ENCODE measurements at regions not wholly inside any gene's neighbourhood (a gene's known extent, or its start where the extent isn't known, plus 50 kb on each side); places are given as distances from the start of the nearest gene placed in this dataset.

DNA sequence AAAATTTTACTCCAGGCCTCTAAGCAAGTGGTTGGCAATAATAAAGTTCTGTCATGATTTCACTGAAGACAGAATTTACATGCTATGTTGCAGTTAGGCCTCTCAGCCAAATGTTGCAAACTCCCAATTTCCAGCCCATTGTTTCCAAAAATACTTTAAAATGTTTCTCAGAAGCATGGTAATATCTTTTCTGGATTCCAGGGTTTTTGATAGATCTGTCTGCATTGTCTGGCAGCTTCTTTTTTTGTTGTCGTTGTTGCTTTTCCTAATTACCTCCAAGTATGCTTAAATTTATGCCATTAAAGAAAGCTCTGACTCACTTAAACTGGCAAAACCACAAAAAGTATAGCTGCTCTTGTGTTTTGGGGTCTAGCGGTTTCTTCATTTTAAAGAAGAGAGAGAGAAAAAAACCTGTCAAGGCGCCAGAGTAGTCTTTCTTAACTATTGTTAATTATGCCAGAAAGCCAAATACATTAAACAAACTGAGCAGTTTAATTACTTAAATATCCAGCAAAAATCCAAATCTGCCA lies 97.0 kb downstream of the AGTR2 start:
- no CpG with 5 or more reads among the region's 3 CpGs for WGBS, 2 experiments (ENCODE audit: insufficient coverage in 2 of 2)
- H3K4me1 ChIP-seq (ENCODE audit: control insufficient read depth, insufficient read depth, low read length, poor library complexity, severe bottlenecking): peaks cover 3% of the 10 kb centered on the region

DNA sequence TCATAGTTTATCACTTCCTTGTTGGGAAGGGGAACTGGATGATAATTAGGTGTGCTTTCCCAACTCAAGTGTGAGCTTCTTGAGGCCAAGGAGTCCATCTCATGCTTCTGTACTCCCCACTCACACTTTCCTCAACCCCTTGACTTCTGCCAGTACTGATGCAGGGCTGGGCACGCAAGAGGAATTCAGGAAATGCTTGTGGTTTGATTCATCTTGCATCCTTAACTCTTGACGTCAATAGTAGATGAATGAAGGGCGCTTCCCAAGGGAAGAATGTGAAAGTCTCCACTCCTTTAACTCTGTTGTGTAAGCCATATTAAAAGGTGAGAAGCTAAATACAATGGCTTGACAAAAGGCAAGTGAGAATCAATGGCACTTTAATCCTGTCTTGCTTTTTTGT lies 101.8 kb downstream of the AGTR2 start:
- WGBS, 2 experiments (ENCODE audit: insufficient coverage in 2 of 2): no CpG with 5 or more reads among the region's 3 CpGs
- peak overlapping the region; percentile 45 for H3K27ac ChIP-seq (ENCODE audit: low read depth, low read length, severe bottlenecking)
- no peak overlapping the region for H3K4me3 ChIP-seq (ENCODE audit: extremely low read depth, insufficient read depth, low read length, poor library complexity, severe bottlenecking)
- peaks cover 7% of the 10 kb centered on the region for H3K4me1 ChIP-seq (ENCODE audit: control insufficient read depth, insufficient read depth, low read length, poor library complexity, severe bottlenecking)
- no peaks in the 10 kb centered on the region for H3K9me3 ChIP-seq (ENCODE audit: control insufficient read depth, low read length)
- no peaks in the 10 kb centered on the region for H3K36me3 ChIP-seq (ENCODE audit: control insufficient read depth, insufficient read depth, low read length)

More for the DNA sequence above, 97.0 kb downstream of the AGTR2 start:
- no peak overlapping the region for H3K27ac ChIP-seq (ENCODE audit: low read depth, low read length, severe bottlenecking)
- no peaks in the 10 kb centered on the region for H3K36me3 ChIP-seq (ENCODE audit: control insufficient read depth, insufficient read depth, low read length)
- H3K4me3 ChIP-seq (ENCODE audit: extremely low read depth, insufficient read depth, low read length, poor library complexity, severe bottlenecking): no peak overlapping the region
- H3K9me3 ChIP-seq (ENCODE audit: control insufficient read depth, low read length): no peaks in the 10 kb centered on the region

DNA sequence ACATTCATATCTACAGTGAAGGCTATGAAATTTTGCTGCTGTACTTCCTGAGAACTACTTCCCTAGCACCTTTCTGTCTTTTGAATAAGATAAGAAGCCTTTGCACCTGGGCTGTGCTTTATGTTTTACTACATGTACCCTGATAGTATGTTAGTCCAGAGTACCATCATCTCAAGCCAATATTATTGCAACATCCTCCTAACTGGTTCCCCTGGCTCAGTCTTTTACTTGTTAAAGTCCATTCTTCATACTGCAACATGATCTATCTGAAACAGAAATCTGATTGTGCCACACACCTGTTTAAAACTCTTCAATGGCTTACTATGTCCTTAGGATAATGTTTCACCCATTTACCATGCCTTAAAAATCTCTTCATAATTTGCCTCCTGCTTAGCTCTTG lies 102.3 kb downstream of the AGTR2 start:
- H3K36me3 ChIP-seq (ENCODE audit: control insufficient read depth, insufficient read depth, low read length): no peaks in the 10 kb centered on the region
- no peaks in the 10 kb centered on the region for H3K9me3 ChIP-seq (ENCODE audit: control insufficient read depth, low read length)
- no peak overlapping the region for H3K4me3 ChIP-seq (ENCODE audit: extremely low read depth, insufficient read depth, low read length, poor library complexity, severe bottlenecking)
- H3K4me1 ChIP-seq (ENCODE audit: control insufficient read depth, insufficient read depth, low read length, poor library complexity, severe bottlenecking): peaks cover 7% of the 10 kb centered on the region
- H3K27ac ChIP-seq (ENCODE audit: low read depth, low read length, severe bottlenecking): peak overlapping the region; percentile 45

DNA sequence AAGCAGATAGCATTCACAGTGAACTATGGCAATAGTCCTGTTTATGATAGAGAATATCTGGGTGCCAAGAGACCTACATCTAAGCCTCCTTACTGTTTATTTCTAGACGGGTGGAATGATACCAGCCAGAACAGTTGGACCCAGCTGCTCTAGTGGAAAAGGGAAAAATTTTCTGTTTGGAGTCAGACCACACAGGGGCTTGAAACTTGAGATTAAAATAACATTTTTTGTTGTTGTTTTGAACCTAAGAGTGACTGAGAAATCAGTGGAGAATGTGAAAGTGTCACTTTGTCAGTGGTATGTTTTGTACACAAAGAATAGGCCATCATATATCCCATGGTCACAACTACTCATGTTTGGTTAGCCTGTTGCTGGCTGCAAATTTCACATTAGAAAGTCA lies 105.7 kb downstream of the AGTR2 start:
- Histone ChIP-seq H3K4me3 (ENCODE audit: extremely low read depth, insufficient read depth, low read length, poor library complexity, severe bottlenecking) (no peak overlapping the region), H3K27ac (ENCODE audit: low read depth, low read length, severe bottlenecking) (no peak overlapping the region), H3K4me1 (ENCODE audit: control insufficient read depth, insufficient read depth, low read length, poor library complexity, severe bottlenecking) (peaks cover 7% of the 10 kb centered on the region), H3K36me3 (ENCODE audit: control insufficient read depth, insufficient read depth, low read length) (no peaks in the 10 kb centered on the region), H3K9me3 (ENCODE audit: control insufficient read depth, low read length) (no peaks in the 10 kb centered on the region)
- WGBS, 2 experiments (ENCODE audit: insufficient coverage in 2 of 2): 80% methylated on average over 1 of the region's 1 CpG; no CpG with 5 or more reads in 1 of the 2 experiments

DNA sequence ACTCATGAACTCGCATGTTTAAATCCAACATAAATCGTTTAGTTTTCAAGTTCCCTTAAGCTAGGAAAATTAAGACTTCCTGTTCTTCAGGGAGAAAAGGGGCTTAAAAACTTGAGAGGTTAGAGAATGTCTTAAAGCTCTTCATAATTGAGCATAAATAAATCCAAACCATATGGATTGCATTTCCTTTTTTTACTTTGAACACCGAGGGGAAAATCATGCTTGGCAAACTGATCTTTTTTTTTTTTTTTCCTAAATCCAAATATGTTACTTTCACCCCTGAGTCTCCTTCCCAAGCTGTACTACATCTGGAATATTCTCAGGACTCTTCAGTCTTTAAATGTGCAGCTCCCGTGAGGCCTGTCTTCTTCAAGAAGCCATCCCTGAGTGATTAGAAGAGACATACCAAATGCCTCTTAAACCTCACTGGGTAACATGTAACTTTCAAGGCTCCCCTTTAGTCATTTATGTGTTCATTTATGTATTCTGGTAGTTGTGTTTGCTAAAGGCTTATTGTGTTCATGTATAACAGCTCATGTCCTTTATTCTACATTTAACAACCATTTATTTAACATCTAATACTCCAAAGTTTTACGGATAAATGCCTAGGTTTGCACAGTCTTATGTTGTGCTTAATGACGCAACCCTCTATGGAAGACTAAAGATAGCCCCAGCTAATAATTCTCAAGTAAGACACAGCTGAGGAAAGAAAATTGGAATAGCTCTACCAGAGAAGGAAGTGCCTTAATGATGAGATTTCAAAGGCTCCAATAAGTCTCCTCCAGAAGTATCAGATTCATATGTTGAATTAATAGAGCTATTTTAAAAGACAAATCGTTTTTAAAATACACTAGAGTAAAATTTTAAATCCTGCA lies 107.0 kb downstream of the AGTR2 start:
- peaks cover 4% of the 10 kb centered on the region for H3K4me1 ChIP-seq (ENCODE audit: control insufficient read depth, insufficient read depth, low read length, poor library complexity, severe bottlenecking)
- H3K36me3 ChIP-seq (ENCODE audit: control insufficient read depth, insufficient read depth, low read length): no peaks in the 10 kb centered on the region
- no peaks in the 10 kb centered on the region for H3K9me3 ChIP-seq (ENCODE audit: control insufficient read depth, low read length)
- H3K4me3 ChIP-seq (ENCODE audit: extremely low read depth, insufficient read depth, low read length, poor library complexity, severe bottlenecking): no peak overlapping the region
- WGBS, 2 experiments (ENCODE audit: insufficient coverage in 2 of 2): no CpG with 5 or more reads among the region's 7 CpGs
- H3K27ac ChIP-seq (ENCODE audit: low read depth, low read length, severe bottlenecking): no peak overlapping the region

DNA sequence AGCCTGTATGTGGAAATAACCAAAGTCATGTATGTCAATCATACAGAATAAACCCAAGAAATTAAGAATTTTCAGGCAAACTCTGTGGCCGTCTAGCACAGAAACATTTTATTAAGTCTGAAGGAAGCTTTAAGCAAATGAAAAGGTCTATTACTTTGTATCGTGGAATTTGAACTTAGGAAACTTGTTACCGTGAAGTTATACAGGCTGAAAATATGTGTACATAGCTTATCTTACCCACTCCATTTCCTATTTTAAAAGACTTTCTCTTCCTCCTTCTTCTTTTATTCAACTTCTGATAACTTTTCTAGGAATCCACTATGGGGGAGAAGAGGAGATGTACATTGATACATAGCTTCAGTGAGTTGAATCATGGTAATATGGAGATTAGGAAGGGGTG lies 108.3 kb downstream of the AGTR2 start:
- WGBS, 2 experiments (ENCODE audit: insufficient coverage in 2 of 2): no CpG with 5 or more reads among the region's 3 CpGs
- no peaks in the 10 kb centered on the region for H3K9me3 ChIP-seq (ENCODE audit: control insufficient read depth, low read length)
- no peaks in the 10 kb centered on the region for H3K4me1 ChIP-seq (ENCODE audit: control insufficient read depth, insufficient read depth, low read length, poor library complexity, severe bottlenecking)
- H3K4me3 ChIP-seq (ENCODE audit: extremely low read depth, insufficient read depth, low read length, poor library complexity, severe bottlenecking): no peak overlapping the region
- no peak overlapping the region for H3K27ac ChIP-seq (ENCODE audit: low read depth, low read length, severe bottlenecking)
- no peaks in the 10 kb centered on the region for H3K36me3 ChIP-seq (ENCODE audit: control insufficient read depth, insufficient read depth, low read length)

DNA sequence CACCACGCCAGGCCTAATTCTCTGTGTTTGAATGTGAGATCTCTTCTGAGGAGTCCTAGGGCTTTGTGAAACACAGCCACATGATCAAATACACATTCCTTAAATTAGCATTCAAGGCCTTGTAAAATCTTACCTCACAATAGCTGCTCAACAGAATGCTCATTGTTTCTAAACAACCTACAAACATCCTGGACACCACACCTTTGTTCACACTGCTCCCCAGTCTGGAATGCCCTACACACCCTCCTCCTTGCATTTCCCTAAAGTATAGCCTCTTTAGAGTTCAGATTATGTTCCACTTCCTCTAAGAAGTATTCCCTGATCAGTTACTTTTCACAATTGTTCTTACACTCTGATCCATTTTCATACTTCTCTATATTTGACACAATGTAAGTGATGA lies 110.6 kb downstream of the AGTR2 start:
- no CpG with 5 or more reads among the region's 1 CpG for WGBS, 2 experiments (ENCODE audit: insufficient coverage in 2 of 2)
- Histone ChIP-seq H3K9me3 (ENCODE audit: control insufficient read depth, low read length) (no peaks in the 10 kb centered on the region), H3K36me3 (ENCODE audit: control insufficient read depth, insufficient read depth, low read length) (no peaks in the 10 kb centered on the region), H3K4me1 (ENCODE audit: control insufficient read depth, insufficient read depth, low read length, poor library complexity, severe bottlenecking) (peaks cover 3% of the 10 kb centered on the region), H3K4me3 (ENCODE audit: extremely low read depth, insufficient read depth, low read length, poor library complexity, severe bottlenecking) (no peak overlapping the region), H3K27ac (ENCODE audit: low read depth, low read length, severe bottlenecking) (no peak overlapping the region)

DNA sequence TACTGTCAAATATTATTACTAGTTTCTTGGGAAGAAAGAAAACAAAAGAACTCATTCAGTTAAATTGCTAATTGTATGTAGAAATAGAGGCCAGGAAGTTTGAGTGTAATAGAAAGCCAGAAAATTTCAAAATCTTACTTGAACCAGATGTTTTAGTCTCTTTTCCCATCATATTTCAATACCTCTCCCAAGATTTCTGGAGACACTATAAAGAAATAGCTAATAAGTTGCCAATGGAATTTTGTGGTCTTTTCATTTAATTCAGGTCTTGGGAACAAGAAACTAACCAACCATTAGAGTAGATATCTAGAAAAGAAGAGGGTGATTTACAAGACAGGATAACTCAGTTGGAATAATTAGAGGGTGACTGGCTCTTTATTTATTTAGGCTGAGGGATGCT lies 112.2 kb downstream of the AGTR2 start:
- no peak overlapping the region for H3K4me3 ChIP-seq (ENCODE audit: extremely low read depth, insufficient read depth, low read length, poor library complexity, severe bottlenecking)

DNA sequence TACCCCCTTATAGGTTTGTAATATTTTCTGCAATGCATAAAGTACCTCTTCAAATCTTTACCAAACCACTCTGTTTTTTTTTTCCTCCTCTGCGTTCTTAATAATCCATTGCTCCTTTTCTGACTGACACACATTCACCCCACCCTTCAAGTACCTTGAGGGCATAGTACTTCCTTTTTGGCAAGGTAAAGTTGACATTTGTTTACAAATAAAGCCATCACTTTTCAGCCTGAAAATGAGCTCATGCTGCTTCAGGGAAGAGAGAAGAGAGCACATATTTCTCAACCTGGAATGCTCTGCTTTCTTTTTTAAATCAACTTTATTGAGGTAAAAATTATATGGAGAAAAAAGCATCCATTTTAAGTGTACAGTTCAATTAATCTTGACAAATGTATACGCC lies 113.9 kb downstream of the AGTR2 start:
- no peak overlapping the region for H3K4me3 ChIP-seq (ENCODE audit: extremely low read depth, insufficient read depth, low read length, poor library complexity, severe bottlenecking)
- H3K36me3 ChIP-seq (ENCODE audit: control insufficient read depth, insufficient read depth, low read length): no peaks in the 10 kb centered on the region
- H3K9me3 ChIP-seq (ENCODE audit: control insufficient read depth, low read length): no peaks in the 10 kb centered on the region
- no peak overlapping the region for H3K27ac ChIP-seq (ENCODE audit: low read depth, low read length, severe bottlenecking)
- no CpG with 5 or more reads among the region's 2 CpGs for WGBS, 2 experiments (ENCODE audit: insufficient coverage in 2 of 2)
- peaks cover 3% of the 10 kb centered on the region for H3K4me1 ChIP-seq (ENCODE audit: control insufficient read depth, insufficient read depth, low read length, poor library complexity, severe bottlenecking)

More for the DNA sequence above, 112.2 kb downstream of the AGTR2 start:
- Histone ChIP-seq H3K9me3 (ENCODE audit: control insufficient read depth, low read length) (no peaks in the 10 kb centered on the region), H3K27ac (ENCODE audit: low read depth, low read length, severe bottlenecking) (no peak overlapping the region), H3K36me3 (ENCODE audit: control insufficient read depth, insufficient read depth, low read length) (no peaks in the 10 kb centered on the region), H3K4me1 (ENCODE audit: control insufficient read depth, insufficient read depth, low read length, poor library complexity, severe bottlenecking) (peaks cover 3% of the 10 kb centered on the region)

DNA sequence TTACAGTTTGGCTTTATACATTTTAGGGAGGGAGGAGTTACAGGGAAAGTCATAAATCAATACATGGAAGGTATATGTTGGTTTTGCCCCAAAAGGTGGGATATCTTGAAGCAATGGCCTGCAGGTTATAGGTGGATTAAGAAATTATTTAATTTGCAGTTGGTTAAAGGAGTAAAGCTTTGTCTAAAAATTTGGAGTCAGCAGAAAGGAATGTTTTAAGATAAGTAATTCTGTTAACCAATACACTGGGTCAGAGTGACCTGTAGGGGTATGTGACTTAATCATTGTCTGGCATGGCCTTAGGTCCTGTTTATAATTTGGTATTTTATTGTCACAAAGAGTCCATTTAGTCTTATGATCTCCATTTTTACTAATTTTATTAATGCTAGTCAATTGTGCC lies 115.0 kb downstream of the AGTR2 start:
- H3K4me3 ChIP-seq (ENCODE audit: extremely low read depth, insufficient read depth, low read length, poor library complexity, severe bottlenecking): no peak overlapping the region
- H3K9me3 ChIP-seq (ENCODE audit: control insufficient read depth, low read length): no peaks in the 10 kb centered on the region
- no peaks in the 10 kb centered on the region for H3K36me3 ChIP-seq (ENCODE audit: control insufficient read depth, insufficient read depth, low read length)
- peaks cover 3% of the 10 kb centered on the region for H3K4me1 ChIP-seq (ENCODE audit: control insufficient read depth, insufficient read depth, low read length, poor library complexity, severe bottlenecking)
- H3K27ac ChIP-seq (ENCODE audit: low read depth, low read length, severe bottlenecking): no peak overlapping the region

DNA sequence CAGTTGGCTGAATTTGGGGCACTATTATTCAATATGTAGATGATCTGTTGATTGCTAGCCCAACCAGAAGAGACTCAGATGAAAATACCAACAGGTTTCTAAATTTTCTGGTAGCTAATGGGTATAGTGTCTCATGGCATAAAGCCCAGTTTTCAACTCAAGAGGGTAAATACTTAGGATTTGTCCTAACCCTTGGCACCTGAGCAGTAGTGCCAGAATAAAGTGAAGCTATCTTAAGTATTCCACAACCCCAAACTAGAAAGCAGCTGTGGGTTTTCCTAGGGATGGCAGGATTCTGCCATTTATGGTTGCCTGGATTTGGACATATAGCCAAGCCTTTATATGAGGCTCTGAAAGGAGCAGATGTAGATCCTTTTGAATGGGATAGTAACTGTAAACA lies 119.0 kb downstream of the AGTR2 start:
- Histone ChIP-seq H3K4me3 (ENCODE audit: extremely low read depth, insufficient read depth, low read length, poor library complexity, severe bottlenecking) (no peak overlapping the region), H3K27ac (ENCODE audit: low read depth, low read length, severe bottlenecking) (no peak overlapping the region)

More for the DNA sequence above, 119.0 kb downstream of the AGTR2 start:
- Histone ChIP-seq H3K9me3 (ENCODE audit: control insufficient read depth, low read length) (no peaks in the 10 kb centered on the region), H3K36me3 (ENCODE audit: control insufficient read depth, insufficient read depth, low read length) (no peaks in the 10 kb centered on the region), H3K4me1 (ENCODE audit: control insufficient read depth, insufficient read depth, low read length, poor library complexity, severe bottlenecking) (no peaks in the 10 kb centered on the region)
